H9 (cell line): ENCODE measurements at regions not wholly inside any gene's neighbourhood (a gene's known extent, or its start where the extent isn't known, plus 50 kb on each side); places are given as distances from the start of the nearest gene placed in this dataset.

Experiments used
- DNase-seq: peaks from one replicate; pipeline ENCODE4 v3.0.0-alpha.2; 2017
- H2AFZ ChIP-seq: one replicate; pipeline ENCODE4 v1.6.1; 2013; ENCODE audit warnings: mild to moderate bottlenecking, low read length, control low read depth, moderate library complexity
- H2AK5ac ChIP-seq: 2 replicates; pipeline ENCODE4 v1.6.1; 2013; ENCODE audit warnings: low read length, control low read depth, mixed read lengths; ENCODE audit not compliant: insufficient read length
- H2BK120ac ChIP-seq: one replicate; pipeline ENCODE4 v1.6.1; 2013; ENCODE audit warnings: low read depth, mild to moderate bottlenecking, low read length, control low read depth, inconsistent platforms; ENCODE audit not compliant: poor library complexity, severe bottlenecking
- H2BK12ac ChIP-seq: 2 replicates; pipeline ENCODE4 v1.6.1; 2013; ENCODE audit warnings: low read length, control low read depth, mixed read lengths, low read depth; ENCODE audit not compliant: insufficient read length
- H2BK15ac ChIP-seq: 2 replicates; pipeline ENCODE4 v1.6.1; 2013; ENCODE audit warnings: low read depth, low read length, control low read depth
- H2BK20ac ChIP-seq: one replicate; pipeline ENCODE4 v1.6.1; 2013; ENCODE audit warnings: low read depth, mild to moderate bottlenecking, low read length, control low read depth, inconsistent platforms; ENCODE audit not compliant: poor library complexity, severe bottlenecking
- H2BK5ac ChIP-seq: 2 replicates; pipeline ENCODE4 v1.6.1; 2013; ENCODE audit warnings: low read length, control low read depth, mixed read lengths; ENCODE audit not compliant: insufficient read length
- H3K14ac ChIP-seq: 2 replicates; pipeline ENCODE4 v1.6.1; 2013; ENCODE audit warnings: low read length, control low read depth; ENCODE audit not compliant: insufficient read depth
- H3K18ac ChIP-seq: 2 replicates; pipeline ENCODE4 v1.6.1; 2013; ENCODE audit warnings: low read depth, mild to moderate bottlenecking, mixed read lengths, low read length, control low read depth; ENCODE audit not compliant: insufficient read length
- H3K23ac ChIP-seq: 2 replicates; pipeline ENCODE4 v1.6.1; 2013; ENCODE audit warnings: low read length, control low read depth, mixed read lengths, low read depth; ENCODE audit not compliant: insufficient read length
- H3K23me2 ChIP-seq: 2 replicates; pipeline ENCODE4 v1.6.1; 2013; ENCODE audit warnings: low read depth, mild to moderate bottlenecking, mixed read lengths, low read length, control low read depth; ENCODE audit not compliant: insufficient read length, poor library complexity, severe bottlenecking
- H3K27ac ChIP-seq: 2 replicates; pipeline ENCODE4 v1.5.1; 2013; ENCODE audit warnings: low read length, control low read depth, mixed read lengths, low read depth; ENCODE audit not compliant: insufficient read length
- H3K27me3 ChIP-seq: 2 replicates; pipeline ENCODE4 v1.6.1; 2013; ENCODE audit warnings: low read length, control low read depth, inconsistent platforms; ENCODE audit not compliant: insufficient read depth
- H3K4ac ChIP-seq: 2 replicates; pipeline ENCODE4 v1.6.1; 2013; ENCODE audit warnings: low read depth, mild to moderate bottlenecking, control low read depth, inconsistent platforms, low read length, moderate library complexity
- H3K4me1 ChIP-seq: 2 replicates; pipeline ENCODE4 v1.6.1; 2013; ENCODE audit warnings: low read length, control low read depth, inconsistent platforms; ENCODE audit not compliant: insufficient read depth
- H3K4me2 ChIP-seq: 2 replicates; pipeline ENCODE4 v1.6.1; 2013; ENCODE audit warnings: low read length, control low read depth, mixed read lengths; ENCODE audit not compliant: insufficient read length, insufficient read depth
- H3K56ac ChIP-seq: 2 replicates; pipeline ENCODE4 v1.6.1; 2013; ENCODE audit warnings: low read depth, mild to moderate bottlenecking, mixed read lengths, low read length, control low read depth; ENCODE audit not compliant: insufficient read length
- H3K79me1 ChIP-seq: 2 replicates; pipeline ENCODE4 v1.6.1; 2013; ENCODE audit warnings: low read depth, mild to moderate bottlenecking, moderate library complexity, low read length, control low read depth, inconsistent platforms; ENCODE audit not compliant: insufficient read depth, poor library complexity, severe bottlenecking
- H3K79me2 ChIP-seq: 2 replicates; pipeline ENCODE4 v1.6.1; 2013; ENCODE audit warnings: low read length, control low read depth, inconsistent platforms; ENCODE audit not compliant: insufficient read depth
- H3K9ac ChIP-seq: 2 replicates; pipeline ENCODE4 v1.6.1; 2013; ENCODE audit warnings: low read length, control low read depth, mixed read lengths; ENCODE audit not compliant: insufficient read length; ENCODE audit errors: extremely low read depth
- H3K9me3 ChIP-seq: one replicate; pipeline ENCODE4 v1.6.1; 2013; ENCODE audit warnings: low read depth, low read length, inconsistent platforms; ENCODE audit not compliant: control insufficient read depth
- H3T11ph ChIP-seq: one replicate; pipeline ENCODE4 v1.6.1; 2013; ENCODE audit warnings: mild to moderate bottlenecking, low read length, control low read depth, inconsistent platforms
- H4K20me1 ChIP-seq: one replicate; pipeline ENCODE4 v1.6.1; 2013; ENCODE audit not compliant: control insufficient read depth, insufficient read length, insufficient read depth
- H4K5ac ChIP-seq: 2 replicates; pipeline ENCODE4 v1.6.1; 2013; ENCODE audit warnings: low read depth, mild to moderate bottlenecking, mixed read lengths, low read length, control low read depth; ENCODE audit not compliant: insufficient read length
- H4K8ac ChIP-seq: replicated peaks from 2 replicates; pipeline ENCODE4 v1.6.1; 2013; ENCODE audit warnings: low read length, control low read depth, mixed read lengths, low read depth; ENCODE audit not compliant: insufficient read length
- H4K91ac ChIP-seq: 2 replicates; pipeline ENCODE4 v1.6.1; 2013; ENCODE audit warnings: low read depth, mild to moderate bottlenecking, moderate library complexity, mixed read lengths, low read length, control low read depth; ENCODE audit not compliant: insufficient read length
- H3K27ac Mint-ChIP-seq, 3 experiments: 2 replicates in 2 of 3; 3 replicates in 1 of 3; pipeline ENCODE4 v1.8.0; 2020 to 2021; ENCODE audit warnings: mixed read lengths in 3 of 3, mild to moderate bottlenecking in 1 of 3, moderate library complexity in 1 of 3
- H3K27me3 Mint-ChIP-seq: 2 replicates; pipeline ENCODE4 v1.8.0; 2021; ENCODE audit warnings: low read depth, mild to moderate bottlenecking, moderate library complexity, mixed read lengths
- H3K36me3 Mint-ChIP-seq, 3 experiments: 2 replicates in 2 of 3; 3 replicates in 1 of 3; pipeline ENCODE4 v1.8.0; 2020 to 2021; ENCODE audit warnings: low read depth in 3 of 3, mixed read lengths in 3 of 3; ENCODE audit not compliant: insufficient read depth in 1 of 3
- H3K4me1 Mint-ChIP-seq, 2 experiments: 2 replicates each; pipeline ENCODE4 v1.8.0; 2020; ENCODE audit warnings: mixed read lengths in 2 of 2
- H3K4me3 Mint-ChIP-seq, 2 experiments: 2 replicates in 1 of 2; 3 replicates in 1 of 2; pipeline ENCODE4 v1.8.0; 2020 to 2021; ENCODE audit warnings: mild to moderate bottlenecking in 2 of 2, mixed read lengths in 2 of 2, moderate library complexity in 1 of 2
- H3K9me3 Mint-ChIP-seq, 2 experiments: 2 replicates in 1 of 2; 3 replicates in 1 of 2; pipeline ENCODE4 v1.8.0; 2020; ENCODE audit warnings: mild to moderate bottlenecking in 2 of 2, mixed read lengths in 2 of 2, moderate library complexity in 1 of 2
- CTCF ChIP-seq: fragments of 200-600 bp; sonication (generic); conservative IDR thresholded peaks from 3 replicates; pipeline ENCODE4 v1.8.0; 2021; ENCODE audit warnings: antibody characterized with exemption, mild to moderate bottlenecking
- WGBS: extraction: QIAGEN DNeasy Blood & Tissue Kit; methylation state at CpG from one replicate; pipeline ENCODE4 v1.1.7; 2013; ENCODE audit warnings: missing lambda C conversion rate, low lambda C conversion rate, mixed read lengths; ENCODE audit not compliant: insufficient read length; ENCODE audit errors: extremely low coverage; 5-methylcytosine and 5-hydroxymethylcytosine counted together

DNA sequence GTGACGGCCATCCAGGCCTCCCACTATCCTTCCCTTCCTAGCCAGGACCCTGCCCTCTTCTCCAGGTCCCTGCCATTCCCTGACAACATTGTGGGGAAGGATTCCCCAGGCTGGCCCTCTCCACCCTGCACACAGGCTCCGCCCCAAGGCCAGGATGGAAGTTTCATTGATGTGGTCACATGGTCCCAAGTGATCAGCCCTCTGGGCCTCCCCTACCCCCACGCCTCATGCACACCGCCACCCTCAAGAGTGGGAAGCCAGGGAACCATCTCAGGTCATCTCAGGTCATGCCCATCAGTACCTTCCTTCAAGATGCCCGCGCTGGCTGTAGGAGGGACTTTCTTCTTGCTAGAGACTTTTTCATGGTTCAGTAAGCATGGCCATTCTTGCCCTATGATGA lies 514.8 kb upstream of the RAB6C start:
- Histone ChIP-seq H3K4me2 (no peak overlapping the region), H3K27me3 (no peaks in the 10 kb centered on the region), H2BK20ac (no peak overlapping the region), H2BK5ac (no peak overlapping the region), H4K5ac (no peak overlapping the region), H3K4ac (no peak overlapping the region), H3K9ac (no peak overlapping the region), H2AFZ (no peak overlapping the region), H4K91ac (no peak overlapping the region), H2BK15ac (no peak overlapping the region), H3K4me1 (no peaks in the 10 kb centered on the region), H3K56ac (no peak overlapping the region), H3K18ac (no peak overlapping the region), H3K9me3 (no peaks in the 10 kb centered on the region), H3K23me2 (no peaks in the 10 kb centered on the region), H3K79me1 (no peaks in the 10 kb centered on the region), H2AK5ac (no peak overlapping the region), H3K14ac (no peak overlapping the region), H4K8ac (no peak overlapping the region), H4K20me1 (no peaks in the 10 kb centered on the region), H2BK12ac (no peak overlapping the region), H3K79me2 (no peaks in the 10 kb centered on the region), H2BK120ac (no peak overlapping the region), H3T11ph (no peak overlapping the region), H3K27ac (no peak overlapping the region), H3K23ac (no peak overlapping the region)
- no peak overlapping the region for H3K4me3 Mint-ChIP-seq
- H3K27ac Mint-ChIP-seq = no peak overlapping the region
- WGBS = no CpG with 5 or more reads among the region's 6 CpGs
- H3K4me1 Mint-ChIP-seq = no peaks in the 10 kb centered on the region
- peaks cover 9% of the 10 kb centered on the region for H3K27me3 Mint-ChIP-seq
- H3K36me3 Mint-ChIP-seq = peaks cover 0 to 7% (median 0%) of the 10 kb centered on the region in 3 experiments; a peak in 1 of 7 replicates
- H3K9me3 Mint-ChIP-seq = peaks cover 7 to 12% of the 10 kb centered on the region in 2 experiments; a peak in 3 of 5 replicates
- no peak for DNase-seq
- no peak for TF ChIP-seq CTCF
